GM12875 (cell line): ENCODE measurements at regions not wholly inside any gene's neighbourhood (a gene's known extent, or its start where the extent isn't known, plus 50 kb on each side); places are given as distances from the start of the nearest gene placed in this dataset.

Experiments used
- H3K4me3 ChIP-seq: one replicate; pipeline ENCODE4 v1.5.1; 2011; ENCODE audit warnings: low read depth, low read length, control low read depth
- CTCF ChIP-seq: IDR thresholded peaks from 2 replicates; pipeline ENCODE4 v1.5.1; 2011; ENCODE audit warnings: low read depth, mild to moderate bottlenecking, control low read depth, inconsistent platforms, low read length, moderate library complexity, borderline replicate concordance; ENCODE audit not compliant: insufficient read depth

- TF ChIP-seq CTCF, result no peak
- no peak overlapping the region for H3K4me3 ChIP-seq
These were observed 1153.0 kb downstream of the C4orf33 start for GRCh38 chr4:130249002-130249401.

- no peak overlapping the region for H3K4me3 ChIP-seq
- TF ChIP-seq CTCF, result no peak
These were observed 1161.3 kb downstream of the C4orf33 start for GRCh38 chr4:130257271-130257670.

GRCh38 chr4:130266814-130267213, 1170.9 kb downstream of the C4orf33 start:
- no peak overlapping the region for H3K4me3 ChIP-seq
- TF ChIP-seq CTCF, result no peak

GRCh38 chr4:130288576-130288975, 1192.6 kb downstream of the C4orf33 start:
- no peak for TF ChIP-seq CTCF
- H3K4me3 ChIP-seq, result no peak overlapping the region

- TF ChIP-seq CTCF, result no peak
- H3K4me3 ChIP-seq, result no peak overlapping the region
These were observed 1197.7 kb downstream of the C4orf33 start for GRCh38 chr4:130293692-130294091.

- no peak overlapping the region for H3K4me3 ChIP-seq
- no peak for TF ChIP-seq CTCF
These were observed 1200.5 kb downstream of the C4orf33 start for GRCh38 chr4:130296448-130296847.

- TF ChIP-seq CTCF, result 0 out of 2 replicates have a peak, but pooled peaks have one; percentile 1
- no peak overlapping the region for H3K4me3 ChIP-seq
These were observed 1210.6 kb downstream of the C4orf33 start for GRCh38 chr4:130306566-130306965.
